Vagina (tissue), 2 donors: ENCODE measurements at regions not wholly inside any gene's neighbourhood (a gene's known extent, or its start where the extent isn't known, plus 50 kb on each side); places are given as distances from the start of the nearest gene placed in this dataset.
"Not testable (repeated sequence)": the region's sequence is repeated elsewhere in the genome, so short reads cannot be mapped to it uniquely, and the experiment has no call there.

Source experiments
- DNase-seq, 2 donors: peaks; one replicate each; pipeline ENCODE4 v3.0.0-alpha.2; 2017; ENCODE audit errors: extremely low spot score in 2 of 2
- H3K27ac ChIP-seq: fragments of 200-600 bp; sonication (generic); one replicate; pipeline ENCODE4 v1.5.1; 2019
- H3K27me3 ChIP-seq: fragments of 200-600 bp; sonication (generic); one replicate; pipeline ENCODE4 v1.5.1; 2019
- H3K36me3 ChIP-seq, 2 donors: fragments of 200-600 bp; sonication (generic); one replicate each; pipeline ENCODE4 v1.5.1; 2017 to 2019
- H3K4me1 ChIP-seq: fragments of 200-600 bp; sonication (generic); one replicate; pipeline ENCODE4 v1.5.1; 2019
- H3K4me3 ChIP-seq, 2 donors: fragments of 200-600 bp; sonication (generic); 1 replicate in 1 of 2; 2 replicates in 1 of 2; pipeline ENCODE4 v1.5.1; 2016 to 2019
- H3K9me3 ChIP-seq: fragments of 200-600 bp; sonication (generic); one replicate; pipeline ENCODE4 v1.5.1; 2019
- CTCF ChIP-seq, 3 experiments: fragments of 450-650 bp in 2 of 3; fragments of 200-600 bp in 1 of 3; sonication (generic) in 1 of 3; IDR thresholded peaks; one replicate each; pipeline ENCODE4 v1.5.1; 2017 to 2019; ENCODE audit warnings: antibody characterized with exemption in 3 of 3, mild to moderate bottlenecking in 2 of 3, moderate library complexity in 2 of 3
- POLR2A ChIP-seq, 2 donors: fragments of 450-650 bp; IDR thresholded peaks; one replicate each; pipeline ENCODE4 v1.6.1; 2017; ENCODE audit warnings: antibody characterized with exemption in 2 of 2, mild to moderate bottlenecking in 2 of 2, moderate library complexity in 2 of 2
- POLR2AphosphoS5 ChIP-seq, 2 donors: sonication (generic); formaldehyde crosslinking; IDR thresholded peaks; one replicate each; pipeline ENCODE4 v1.9.0; 2017; ENCODE audit warnings: antibody characterized with exemption in 2 of 2, mild to moderate bottlenecking in 2 of 2, low read depth in 1 of 2; ENCODE audit not compliant: insufficient read depth in 1 of 2
- intact Hi-C: fragments of 100-400 bp; cut with DNase I; formaldehyde crosslinking; loops from one replicate; pipeline ENCODE4 v1.15.1; 2023

GRCh38 chr5:88034520-88034919, 234.1 kb downstream of the TMEM161B start:
- Histone ChIP-seq H3K27me3 (no peaks in the 10 kb centered on the region), H3K9me3 (no peaks in the 10 kb centered on the region), H3K4me3 (no peak overlapping the region), H3K4me1 (no peaks in the 10 kb centered on the region), H3K36me3 (no peaks in the 10 kb centered on the region), H3K27ac (no peak overlapping the region)
- TF ChIP-seq POLR2AphosphoS5 (IDR thresholded peaks at IDR 0.05; ENCODE audit: insufficient read depth in 1 of 2, low read depth in 1 of 2): no peak
- DNase-seq: no peak
- intact Hi-C loops: no loop called here

- no peaks in the 10 kb centered on the region for H3K36me3 ChIP-seq
- no peak overlapping the region for H3K27ac ChIP-seq
- TF ChIP-seq POLR2A (IDR thresholded peaks at IDR 0.05): no peak
- TF ChIP-seq POLR2AphosphoS5 (IDR thresholded peaks at IDR 0.05; ENCODE audit: insufficient read depth in 1 of 2, low read depth in 1 of 2): no peak
- TF ChIP-seq CTCF (IDR thresholded peaks at IDR 0.05): no peak
- no peaks in the 10 kb centered on the region for H3K4me1 ChIP-seq
- H3K27me3 ChIP-seq: no peaks in the 10 kb centered on the region
- DNase-seq: no peak
- H3K4me3 ChIP-seq: no peak overlapping the region
- intact Hi-C loops: no loop called here
- no peaks in the 10 kb centered on the region for H3K9me3 ChIP-seq
Measured at GRCh38 chr5:88033191-88033590, 235.5 kb downstream of the TMEM161B start.

GRCh38 chr5:88029011-88029410, 239.6 kb downstream of the TMEM161B start:
- intact Hi-C loops: no loop called here
- Histone ChIP-seq H3K27ac (no peak overlapping the region), H3K9me3 (no peaks in the 10 kb centered on the region), H3K4me1 (no peaks in the 10 kb centered on the region), H3K36me3 (no peaks in the 10 kb centered on the region), H3K27me3 (no peaks in the 10 kb centered on the region), H3K4me3 (no peak overlapping the region)
- DNase-seq: no peak
- no peak for TF ChIP-seq CTCF (IDR thresholded peaks at IDR 0.05)
- TF ChIP-seq POLR2A (IDR thresholded peaks at IDR 0.05): no peak
- no peak for TF ChIP-seq POLR2AphosphoS5 (IDR thresholded peaks at IDR 0.05; ENCODE audit: insufficient read depth in 1 of 2, low read depth in 1 of 2)

- H3K4me1 ChIP-seq: no peaks in the 10 kb centered on the region
- H3K9me3 ChIP-seq: no peaks in the 10 kb centered on the region
- H3K36me3 ChIP-seq: no peaks in the 10 kb centered on the region
- H3K27me3 ChIP-seq: no peaks in the 10 kb centered on the region
- H3K27ac ChIP-seq: no peak overlapping the region
- intact Hi-C loops: no loop called here
- no peak for TF ChIP-seq POLR2AphosphoS5 (IDR thresholded peaks at IDR 0.05; ENCODE audit: insufficient read depth in 1 of 2, low read depth in 1 of 2)
- TF ChIP-seq CTCF (IDR thresholded peaks at IDR 0.05): no peak
- TF ChIP-seq POLR2A (IDR thresholded peaks at IDR 0.05): no peak
- no peak overlapping the region for H3K4me3 ChIP-seq
- DNase-seq: no peak
Measured at GRCh38 chr5:88021141-88021540, 247.5 kb downstream of the TMEM161B start.

- H3K36me3 ChIP-seq, DNase-seq, H3K27ac ChIP-seq, H3K4me3 ChIP-seq, H3K4me1 ChIP-seq, intact Hi-C loops, H3K27me3 ChIP-seq, H3K9me3 ChIP-seq: not testable (repeated sequence)
Measured at GRCh38 chr5:88014984-88015383, 253.7 kb downstream of the TMEM161B start.

- no peaks in the 10 kb centered on the region for H3K9me3 ChIP-seq
- H3K4me1 ChIP-seq: no peaks in the 10 kb centered on the region
- H3K4me3 ChIP-seq: no peak overlapping the region
- H3K27me3 ChIP-seq: no peaks in the 10 kb centered on the region
- intact Hi-C loops: no loop called here
- no peaks in the 10 kb centered on the region for H3K36me3 ChIP-seq
- TF ChIP-seq CTCF (IDR thresholded peaks at IDR 0.05): no peak
- TF ChIP-seq POLR2A (IDR thresholded peaks at IDR 0.05): no peak
- TF ChIP-seq POLR2AphosphoS5 (IDR thresholded peaks at IDR 0.05; ENCODE audit: insufficient read depth in 1 of 2, low read depth in 1 of 2): no peak
- H3K27ac ChIP-seq: no peak overlapping the region
- DNase-seq: no peak
Measured at GRCh38 chr5:88000877-88001276, 267.8 kb downstream of the TMEM161B start.
